ENCODE measurements at regions not wholly inside any gene's neighbourhood (a gene's known extent, or its start where the extent isn't known, plus 50 kb on each side); places are given as distances from the start of the nearest gene placed in this dataset.
"Not testable (repeated sequence)": the region's sequence is repeated elsewhere in the genome, so short reads cannot be mapped to it uniquely, and the experiment has no call there.

GRCh38 chr6:101171049-101171448 lies 222.5 kb upstream of the GRIK2 start:
- H3K4me2 ChIP-seq (ENCODE audit: low read length); H2BK5ac ChIP-seq (ENCODE audit: low read length); H4K5ac ChIP-seq (ENCODE audit: low read length); H4K8ac ChIP-seq (ENCODE audit: low read depth, low read length); H3K79me1 ChIP-seq (ENCODE audit: low read length); H2BK15ac ChIP-seq (replicated peaks; ENCODE audit: low read depth); H2BK120ac ChIP-seq (ENCODE audit: low read depth, low read length); H3K27ac ChIP-seq (ENCODE audit: low read depth, low read length); H3K36me3 ChIP-seq (ENCODE audit: control insufficient read depth, insufficient read depth, low read length); H3K4me1 ChIP-seq (ENCODE audit: control insufficient read depth, low read depth, low read length); H3K18ac ChIP-seq (ENCODE audit: low read length); H3K4me3 ChIP-seq (ENCODE audit: low read length); H3K27me3 ChIP-seq (ENCODE audit: insufficient read depth, low read length, poor library complexity); H3K79me2 ChIP-seq (ENCODE audit: control insufficient read depth, insufficient read depth, low read length); DNase-seq; H3K56ac ChIP-seq (ENCODE audit: low read length); H3K23ac ChIP-seq (ENCODE audit: low read length); H3K9ac ChIP-seq (ENCODE audit: low read length); H3K4ac ChIP-seq (ENCODE audit: low read depth, low read length); H2AK5ac ChIP-seq (ENCODE audit: low read length): not testable (repeated sequence)
- WGBS (ENCODE audit: extremely low coverage, insufficient coverage, low lambda C conversion rate), result no CpG with 5 or more reads among the region's 4 CpGs

DNA sequence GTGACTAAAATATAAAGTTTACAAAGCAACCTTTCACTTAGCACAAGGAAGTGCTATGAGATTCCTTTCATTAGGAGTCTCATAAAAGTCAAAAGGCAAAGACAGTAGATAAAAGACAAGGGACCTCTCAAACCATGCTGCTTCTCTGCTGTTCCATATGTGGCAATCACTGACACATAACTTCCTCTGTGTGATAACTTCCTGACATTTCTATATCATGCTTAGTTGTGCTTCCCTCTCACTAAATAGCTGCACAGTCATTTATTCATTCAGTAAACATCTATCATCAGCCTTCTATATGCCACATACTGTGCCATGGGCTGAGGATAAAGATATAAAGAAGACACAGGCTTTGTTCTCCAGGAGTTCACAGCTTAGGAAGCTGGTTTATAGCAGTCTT lies 214.8 kb upstream of the GRIK2 start:
- DNase-seq, result no peak

DNA sequence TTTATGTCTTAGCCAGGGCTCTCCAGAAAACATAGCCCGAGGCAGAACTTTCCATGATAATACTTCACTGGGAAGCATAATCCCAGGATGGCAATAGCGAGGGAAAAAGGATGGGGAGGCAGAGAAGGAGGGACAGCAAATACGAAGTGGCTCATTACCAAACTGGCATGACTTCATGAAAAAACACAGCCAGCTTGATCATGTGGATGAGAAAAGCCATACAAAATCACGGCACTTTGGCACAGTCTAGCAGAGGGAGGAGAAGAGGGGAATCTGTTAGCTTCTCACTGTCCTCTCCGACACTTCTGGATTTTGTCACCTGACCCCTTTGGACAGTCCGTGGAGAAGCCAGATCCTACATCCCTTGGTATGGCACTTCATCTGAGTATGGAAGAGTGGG lies 212.5 kb upstream of the GRIK2 start:
- no peak overlapping the region for H3K23ac ChIP-seq (ENCODE audit: low read length)
- no peak overlapping the region for H3K27ac ChIP-seq (ENCODE audit: low read depth, low read length)
- H3K4me1 ChIP-seq (ENCODE audit: control insufficient read depth, low read depth, low read length), result no peaks in the 10 kb centered on the region
- no peaks in the 10 kb centered on the region for H3K79me1 ChIP-seq (ENCODE audit: low read length)
- H3K36me3 ChIP-seq (ENCODE audit: control insufficient read depth, insufficient read depth, low read length), result no peaks in the 10 kb centered on the region
- no peak overlapping the region for H4K8ac ChIP-seq (ENCODE audit: low read depth, low read length)
- no CpG with 5 or more reads among the region's 6 CpGs for WGBS (ENCODE audit: extremely low coverage, insufficient coverage, low lambda C conversion rate)
- H2BK5ac ChIP-seq (ENCODE audit: low read length), result no peak overlapping the region
- no peak overlapping the region for H4K5ac ChIP-seq (ENCODE audit: low read length)
- H3K4me2 ChIP-seq (ENCODE audit: low read length), result no peak overlapping the region
- H3K18ac ChIP-seq (ENCODE audit: low read length), result no peak overlapping the region
- H2BK15ac ChIP-seq (replicated peaks; ENCODE audit: low read depth), result no peak overlapping the region
- H3K79me2 ChIP-seq (ENCODE audit: control insufficient read depth, insufficient read depth, low read length), result no peaks in the 10 kb centered on the region
- H3K56ac ChIP-seq (ENCODE audit: low read length), result no peak overlapping the region
- H3K4me3 ChIP-seq (ENCODE audit: low read length), result no peak overlapping the region
- no peak overlapping the region for H2BK120ac ChIP-seq (ENCODE audit: low read depth, low read length)
- no peak overlapping the region for H2AK5ac ChIP-seq (ENCODE audit: low read length)
- H3K9ac ChIP-seq (ENCODE audit: low read length), result no peak overlapping the region
- DNase-seq, result no peak
- H3K4ac ChIP-seq (ENCODE audit: low read depth, low read length), result no peak overlapping the region
- peaks cover 2% of the 10 kb centered on the region for H3K27me3 ChIP-seq (ENCODE audit: insufficient read depth, low read length, poor library complexity)

More for the DNA sequence above, 214.8 kb upstream of the GRIK2 start:
- H3K27ac ChIP-seq (ENCODE audit: low read depth, low read length), result no peak overlapping the region
- H3K79me2 ChIP-seq (ENCODE audit: control insufficient read depth, insufficient read depth, low read length), result no peaks in the 10 kb centered on the region
- no peak overlapping the region for H3K23ac ChIP-seq (ENCODE audit: low read length)
- no peak overlapping the region for H4K8ac ChIP-seq (ENCODE audit: low read depth, low read length)
- H3K56ac ChIP-seq (ENCODE audit: low read length), result no peak overlapping the region
- H2BK5ac ChIP-seq (ENCODE audit: low read length), result no peak overlapping the region
- no peak overlapping the region for H2AK5ac ChIP-seq (ENCODE audit: low read length)
- no peak overlapping the region for H2BK120ac ChIP-seq (ENCODE audit: low read depth, low read length)
- no peaks in the 10 kb centered on the region for H3K4me1 ChIP-seq (ENCODE audit: control insufficient read depth, low read depth, low read length)
- H3K4me3 ChIP-seq (ENCODE audit: low read length), result no peak overlapping the region
- no peak overlapping the region for H3K4ac ChIP-seq (ENCODE audit: low read depth, low read length)
- no peak overlapping the region for H3K18ac ChIP-seq (ENCODE audit: low read length)
- H3K9ac ChIP-seq (ENCODE audit: low read length), result no peak overlapping the region
- H3K4me2 ChIP-seq (ENCODE audit: low read length), result no peak overlapping the region
- no peaks in the 10 kb centered on the region for H3K79me1 ChIP-seq (ENCODE audit: low read length)
- H3K36me3 ChIP-seq (ENCODE audit: control insufficient read depth, insufficient read depth, low read length), result no peaks in the 10 kb centered on the region
- no peak overlapping the region for H4K5ac ChIP-seq (ENCODE audit: low read length)
- peaks cover 2% of the 10 kb centered on the region for H3K27me3 ChIP-seq (ENCODE audit: insufficient read depth, low read length, poor library complexity)
- no peak overlapping the region for H2BK15ac ChIP-seq (replicated peaks; ENCODE audit: low read depth)

DNA sequence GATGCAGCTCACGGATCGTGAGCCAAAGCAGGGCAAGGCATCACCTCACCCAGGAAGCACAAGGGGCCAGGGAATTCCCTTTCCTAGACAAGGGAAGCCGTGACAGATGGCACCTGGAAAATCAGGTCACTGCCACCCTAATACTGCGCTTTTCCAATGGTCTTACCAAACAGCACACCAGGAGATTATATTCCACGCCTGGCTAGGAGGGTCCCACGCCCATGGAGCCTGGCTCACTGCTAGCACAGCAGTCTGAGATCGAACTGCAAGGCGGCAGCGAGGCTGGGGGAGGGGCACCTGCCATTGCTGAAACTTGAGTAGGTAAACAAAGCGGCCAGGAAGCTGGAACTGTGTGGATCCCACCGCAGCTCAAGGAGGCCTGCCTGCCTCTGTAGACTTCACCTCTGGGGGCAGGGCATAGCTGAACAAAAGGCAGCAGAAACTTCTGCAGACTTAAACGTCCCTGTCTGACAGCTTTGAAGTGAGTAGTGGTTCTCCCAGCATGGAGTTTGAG lies 205.2 kb upstream of the GRIK2 start:
- not testable (repeated sequence) for H3K27ac ChIP-seq (ENCODE audit: low read depth, low read length); DNase-seq; H2BK15ac ChIP-seq (replicated peaks; ENCODE audit: low read depth); H3K9ac ChIP-seq (ENCODE audit: low read length); H3K18ac ChIP-seq (ENCODE audit: low read length); H3K4me3 ChIP-seq (ENCODE audit: low read length); H3K56ac ChIP-seq (ENCODE audit: low read length); H4K8ac ChIP-seq (ENCODE audit: low read depth, low read length); H3K23ac ChIP-seq (ENCODE audit: low read length); H4K5ac ChIP-seq (ENCODE audit: low read length); H3K79me2 ChIP-seq (ENCODE audit: control insufficient read depth, insufficient read depth, low read length); H3K4me1 ChIP-seq (ENCODE audit: control insufficient read depth, low read depth, low read length); H3K4me2 ChIP-seq (ENCODE audit: low read length); H3K36me3 ChIP-seq (ENCODE audit: control insufficient read depth, insufficient read depth, low read length); H3K27me3 ChIP-seq (ENCODE audit: insufficient read depth, low read length, poor library complexity); H2BK120ac ChIP-seq (ENCODE audit: low read depth, low read length); H3K4ac ChIP-seq (ENCODE audit: low read depth, low read length); H2AK5ac ChIP-seq (ENCODE audit: low read length); H3K79me1 ChIP-seq (ENCODE audit: low read length); H2BK5ac ChIP-seq (ENCODE audit: low read length)
- WGBS (ENCODE audit: extremely low coverage, insufficient coverage, low lambda C conversion rate), result no CpG with 5 or more reads among the region's 12 CpGs

DNA sequence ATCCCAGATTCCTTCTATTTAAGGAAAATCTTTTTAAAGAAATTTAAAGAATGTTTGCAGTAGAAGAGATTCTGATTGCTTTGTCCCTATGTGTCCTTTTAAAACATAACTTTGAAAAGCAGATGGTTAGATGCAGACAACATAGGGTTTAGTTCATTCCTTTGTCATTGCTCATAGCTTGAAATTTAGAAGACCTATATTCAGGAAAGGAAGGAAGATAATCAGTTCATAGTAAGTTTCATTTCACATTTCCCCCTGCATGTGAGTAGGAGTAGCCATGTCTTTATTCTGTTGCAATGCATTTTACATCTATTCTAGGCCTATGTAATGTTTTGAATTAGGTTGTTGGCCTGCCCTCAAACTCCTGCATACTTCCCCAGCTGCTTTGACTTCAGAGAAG lies 197.9 kb upstream of the GRIK2 start:
- DNase-seq, result no peak
- no peak overlapping the region for H3K4me3 ChIP-seq (ENCODE audit: low read length)
- H3K4me1 ChIP-seq (ENCODE audit: control insufficient read depth, low read depth, low read length), result no peaks in the 10 kb centered on the region
- H2AK5ac ChIP-seq (ENCODE audit: low read length), result no peak overlapping the region
- no peak overlapping the region for H3K4ac ChIP-seq (ENCODE audit: low read depth, low read length)
- no peaks in the 10 kb centered on the region for H3K79me2 ChIP-seq (ENCODE audit: control insufficient read depth, insufficient read depth, low read length)
- no peak overlapping the region for H3K27ac ChIP-seq (ENCODE audit: low read depth, low read length)
- no peak overlapping the region for H3K4me2 ChIP-seq (ENCODE audit: low read length)
- no peak overlapping the region for H2BK5ac ChIP-seq (ENCODE audit: low read length)
- no peak overlapping the region for H3K18ac ChIP-seq (ENCODE audit: low read length)
- H3K23ac ChIP-seq (ENCODE audit: low read length), result no peak overlapping the region
- no peak overlapping the region for H4K8ac ChIP-seq (ENCODE audit: low read depth, low read length)
- no peak overlapping the region for H3K9ac ChIP-seq (ENCODE audit: low read length)
- no peak overlapping the region for H4K5ac ChIP-seq (ENCODE audit: low read length)
- no peak overlapping the region for H2BK120ac ChIP-seq (ENCODE audit: low read depth, low read length)
- H2BK15ac ChIP-seq (replicated peaks; ENCODE audit: low read depth), result no peak overlapping the region
- no peak overlapping the region for H3K56ac ChIP-seq (ENCODE audit: low read length)
- no peaks in the 10 kb centered on the region for H3K27me3 ChIP-seq (ENCODE audit: insufficient read depth, low read length, poor library complexity)
- H3K36me3 ChIP-seq (ENCODE audit: control insufficient read depth, insufficient read depth, low read length), result no peaks in the 10 kb centered on the region
- no peaks in the 10 kb centered on the region for H3K79me1 ChIP-seq (ENCODE audit: low read length)

DNA sequence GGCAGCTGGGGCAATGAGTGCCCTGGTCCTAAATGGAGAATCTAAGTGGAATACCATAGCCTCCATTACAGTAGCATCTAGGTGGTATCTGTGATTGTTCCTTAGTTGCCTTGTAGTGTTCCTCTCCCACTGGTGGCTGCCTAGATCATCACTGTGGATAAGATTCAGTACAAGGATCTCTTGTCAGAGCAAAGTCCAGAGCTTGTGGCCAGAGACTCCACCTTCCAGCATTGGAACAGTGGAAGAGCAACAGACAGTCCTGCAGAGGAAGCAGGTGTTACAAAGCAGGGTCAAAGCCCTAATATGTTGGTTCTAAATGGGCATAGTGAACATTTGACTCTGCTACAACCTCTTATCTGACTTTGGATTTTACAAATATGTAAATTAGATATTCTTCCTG lies 194.1 kb upstream of the GRIK2 start:
- Histone ChIP-seq H2BK5ac (ENCODE audit: low read length) (no peak overlapping the region), H3K27ac (ENCODE audit: low read depth, low read length) (no peak overlapping the region), H3K4me2 (ENCODE audit: low read length) (no peak overlapping the region), H3K36me3 (ENCODE audit: control insufficient read depth, insufficient read depth, low read length) (no peaks in the 10 kb centered on the region), H3K56ac (ENCODE audit: low read length) (no peak overlapping the region), H3K23ac (ENCODE audit: low read length) (no peak overlapping the region), H2BK120ac (ENCODE audit: low read depth, low read length) (no peak overlapping the region), H3K79me1 (ENCODE audit: low read length) (no peaks in the 10 kb centered on the region), H3K18ac (ENCODE audit: low read length) (no peak overlapping the region), H3K9ac (ENCODE audit: low read length) (no peak overlapping the region), H3K4ac (ENCODE audit: low read depth, low read length) (no peak overlapping the region), H4K8ac (ENCODE audit: low read depth, low read length) (no peak overlapping the region), H2AK5ac (ENCODE audit: low read length) (no peak overlapping the region), H3K27me3 (ENCODE audit: insufficient read depth, low read length, poor library complexity) (no peaks in the 10 kb centered on the region), H3K4me3 (ENCODE audit: low read length) (no peak overlapping the region), H4K5ac (ENCODE audit: low read length) (no peak overlapping the region), H3K79me2 (ENCODE audit: control insufficient read depth, insufficient read depth, low read length) (no peaks in the 10 kb centered on the region), H3K4me1 (ENCODE audit: control insufficient read depth, low read depth, low read length) (no peaks in the 10 kb centered on the region), H2BK15ac (replicated peaks; ENCODE audit: low read depth) (no peak overlapping the region)
- DNase-seq, result no peak
